Heart left ventricle (tissue), 16 donors: ENCODE measurements at regions not wholly inside any gene's neighbourhood (a gene's known extent, or its start where the extent isn't known, plus 50 kb on each side); places are given as distances from the start of the nearest gene placed in this dataset.

ENCODE experiments used
- ATAC-seq, 4 donors: fragments of 200-7000 bp; cut with Tn5 transposase; one replicate each; pipeline ENCODE4 v1.9.1; 2020 to 2022; ENCODE audit warnings: moderate library complexity in 4 of 4, mild to moderate bottlenecking in 3 of 4, moderate number of reproducible peaks in 1 of 4
- DNase-seq, 5 donors: peaks; one replicate each; pipeline ENCODE4 v3.0.0-alpha.2; 2020
- H3K27ac ChIP-seq, 12 donors: fragments of 200-600 bp; sonication (generic) in 4 of 12; one replicate each; pipeline versions ENCODE4 v1.5.0 to v1.8.0; 2016 to 2022; ENCODE audit warnings: mild to moderate bottlenecking in 2 of 12
- H3K27me3 ChIP-seq, 9 donors: fragments of 200-600 bp; sonication (generic) in 2 of 9; one replicate each; pipeline versions ENCODE4 v1.5.1 to v1.8.0; 2016 to 2022; ENCODE audit warnings: mild to moderate bottlenecking in 3 of 9
- H3K36me3 ChIP-seq, 9 donors: fragments of 200-600 bp; sonication (generic) in 2 of 9; one replicate each; pipeline versions ENCODE4 v1.5.0 to v1.8.0; 2018 to 2022; ENCODE audit warnings: mild to moderate bottlenecking in 2 of 9
- H3K4me1 ChIP-seq, 12 donors: fragments of 200-600 bp; sonication (generic) in 4 of 12; one replicate each; pipeline versions ENCODE4 v1.5.0 to v1.8.0; 2016 to 2022; ENCODE audit warnings: mild to moderate bottlenecking in 3 of 12
- H3K4me3 ChIP-seq, 12 donors: fragments of 200-600 bp; sonication (generic) in 4 of 12; one replicate each; pipeline versions ENCODE4 v1.5.0 to v1.8.0; 2017 to 2022; ENCODE audit warnings: mild to moderate bottlenecking in 9 of 12, moderate library complexity in 4 of 12
- H3K9me3 ChIP-seq, 12 donors: fragments of 200-600 bp; sonication (generic) in 4 of 12; one replicate each; pipeline versions ENCODE4 v1.5.0 to v1.8.0; 2016 to 2022; ENCODE audit warnings: mild to moderate bottlenecking in 1 of 12
- CTCF ChIP-seq, 12 donors: fragments of 200-600 bp; sonication (generic) in 4 of 12; IDR thresholded peaks; one replicate each; pipeline versions ENCODE4 v1.5.0 to v1.8.0; 2018 to 2022; ENCODE audit warnings: antibody characterized with exemption in 12 of 12, mild to moderate bottlenecking in 5 of 12
- POLR2A ChIP-seq, 2 donors: fragments of 450-650 bp; IDR thresholded peaks; one replicate each; pipeline ENCODE4 v1.6.1; 2017; ENCODE audit warnings: antibody characterized with exemption in 2 of 2, mild to moderate bottlenecking in 2 of 2, moderate library complexity in 2 of 2
- WGBS, 4 donors: extraction: QIAGEN DNeasy Blood & Tissue Kit in 2 of 4; methylation state at CpG; one replicate each; pipeline versions ENCODE4 v1.1.5 to v1.1.7; 2013 to 2018; 5-methylcytosine and 5-hydroxymethylcytosine counted together
- intact Hi-C, 10 donors: fragments of 100-400 bp; cut with DNase I; formaldehyde crosslinking; loops; one replicate each; pipeline versions ENCODE4 v1.11.1 to v1.14.2; 2022
- donor health status: ischemic (EF 13 %, LVEDD 7.1; RV severe dilation, severe dysfunction).
- donor health status: healthy with polysubstance abuse.
- donor health status: DM: no; HTN: yes; CAD: no.
- donor health status: DM: no; HTN: no; CAD: no.
- donor health status: ischemic (EF 25% LVEDD 6.9; RV normal size, moderate dysfunction).
- donor health status: ischemic (EF 25% LVEDD 5.7; RV mildly dilated, moderate dysfunction).
- donor health status: healthy.
- donor health status: DM: yes; HTN: yes; CAD: no.
- donor health status: ischemic (EF 35%, LVEDD 5.7; RV mildly dilated, moderate dysfunction).
- donor health status: nonischemic (EF 11% LVEDD 7.7; RV severe dilation, severe dysfunction).
- donor health status: DM: yes; HTN: yes; CAD: no.
- donor health status: PGD.
- donor health status: ischemic (EF 29% LVEDD 5.4; RV normal size, mild dysfunction).
- donor health status: nonischemic (EF 23%, LVEDD 6.1; RV moderate dilation, normal function).

GRCh38 chr11:71095294-71095850, 157.0 kb downstream of the SHANK2 start:
- Histone ChIP-seq H3K36me3 (no peaks in the 10 kb centered on the region), H3K9me3 (no peaks in the 10 kb centered on the region), H3K4me1 (no peaks in the 10 kb centered on the region), H3K4me3 (no peak overlapping the region), H3K27me3 (peaks cover 0 to 20% (median 0%) of the 10 kb centered on the region in 9 donors), H3K27ac (no peak overlapping the region)
- intact Hi-C loops, result no loop called here
- 70 to 78% (median 73%) methylated on average over 9 of the region's 9 CpGs for WGBS, 4 donors
- DNase-seq, result no peak
- no peak for ATAC-seq
- TF ChIP-seq CTCF (IDR thresholded peaks at IDR 0.05) (no peak), POLR2A (IDR thresholded peaks at IDR 0.05) (no peak)

GRCh38 chr11:71094296-71095077, 157.9 kb downstream of the SHANK2 start:
- Histone ChIP-seq H3K27me3 (peaks cover 0 to 13% (median 0%) of the 10 kb centered on the region in 9 donors), H3K4me1 (no peaks in the 10 kb centered on the region), H3K27ac (no peak overlapping the region), H3K4me3 (no peak overlapping the region), H3K9me3 (no peaks in the 10 kb centered on the region), H3K36me3 (no peaks in the 10 kb centered on the region)
- 90 to 93% (median 90%) methylated on average over 24 to 26 of the region's 26 CpGs for WGBS, 4 donors
- DNase-seq, result peak in 1 of 5 donors; percentile 23
- ATAC-seq, result no peak
- TF ChIP-seq POLR2A (IDR thresholded peaks at IDR 0.05) (no peak), CTCF (IDR thresholded peaks at IDR 0.05) (no peak)
- intact Hi-C loops, result no loop called here

GRCh38 chr11:71093783-71094182, 158.6 kb downstream of the SHANK2 start:
- H3K27ac ChIP-seq, result no peak overlapping the region
- no peaks in the 10 kb centered on the region for H3K36me3 ChIP-seq
- TF ChIP-seq CTCF (IDR thresholded peaks at IDR 0.05) (no peak), POLR2A (IDR thresholded peaks at IDR 0.05) (no peak)
- intact Hi-C loops, result no loop called here
- peak in 1 of 5 donors; percentile 20 for DNase-seq
- H3K9me3 ChIP-seq, result no peaks in the 10 kb centered on the region
- 84 to 88% (median 86%) methylated on average over 12 to 14 of the region's 14 CpGs for WGBS, 4 donors
- no peak overlapping the region for H3K4me3 ChIP-seq
- no peak for ATAC-seq
- peaks cover 0 to 7% (median 0%) of the 10 kb centered on the region in 9 donors for H3K27me3 ChIP-seq
- H3K4me1 ChIP-seq, result no peaks in the 10 kb centered on the region

GRCh38 chr11:71091506-71092265, 160.7 kb downstream of the SHANK2 start:
- no peaks in the 10 kb centered on the region for H3K36me3 ChIP-seq
- TF ChIP-seq CTCF (IDR thresholded peaks at IDR 0.05), result no peak
- no peak for TF ChIP-seq POLR2A (IDR thresholded peaks at IDR 0.05)
- no peak overlapping the region for H3K4me3 ChIP-seq
- H3K9me3 ChIP-seq, result no peaks in the 10 kb centered on the region
- no peaks in the 10 kb centered on the region for H3K4me1 ChIP-seq
- no peak overlapping the region for H3K27ac ChIP-seq
- 75 to 78% (median 77%) methylated on average over 11 of the region's 11 CpGs for WGBS, 4 donors
- intact Hi-C loops, result no loop called here
- DNase-seq (peak in 1 of 5 donors; percentile 12), ATAC-seq (no peak)
- peaks cover 0 to 5% (median 0%) of the 10 kb centered on the region in 9 donors for H3K27me3 ChIP-seq
